ENCODE measurements at regions not wholly inside any gene's neighbourhood (a gene's known extent, or its start where the extent isn't known, plus 50 kb on each side); places are given as distances from the start of the nearest gene placed in this dataset.

DNA sequence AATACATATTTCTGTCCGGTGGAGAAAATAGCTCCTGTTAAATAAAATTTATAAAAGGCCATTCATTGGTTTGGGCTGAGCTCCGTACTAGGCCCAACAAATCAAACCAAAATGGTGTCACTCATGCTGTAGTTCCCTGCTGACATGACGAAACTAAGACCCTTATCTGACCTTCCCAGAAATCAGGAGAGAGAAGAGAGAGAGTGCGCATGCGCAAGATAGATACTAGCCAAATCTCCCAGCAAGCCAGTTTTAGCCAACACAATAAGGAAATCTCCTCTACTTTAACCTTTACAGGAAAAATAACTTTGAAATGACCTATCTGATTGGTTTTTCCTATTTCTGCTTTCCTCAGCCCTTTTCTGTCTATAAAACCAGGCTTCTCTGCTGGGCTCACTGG is 152.7 kb upstream of the RMST start:
- no peak overlapping the region for H3K27ac ChIP-seq (ENCODE audit: insufficient read depth, low read length, poor library complexity, severe bottlenecking)
- H3K4me1 ChIP-seq (ENCODE audit: control insufficient read depth, insufficient read depth, low read length, poor library complexity, severe bottlenecking): no peaks in the 10 kb centered on the region
- H3K36me3 ChIP-seq (ENCODE audit: control insufficient read depth, insufficient read depth, low read length): no peaks in the 10 kb centered on the region
- no peak overlapping the region for H3K4me3 ChIP-seq (ENCODE audit: insufficient read depth, low read depth, low read length, poor library complexity, severe bottlenecking)
- H3K27me3 ChIP-seq (replicated peaks; ENCODE audit: control insufficient read depth, insufficient read depth, low read length, poor library complexity, severe bottlenecking): no peaks in the 10 kb centered on the region
- H3K9me3 ChIP-seq (ENCODE audit: control insufficient read depth, low read length): no peaks in the 10 kb centered on the region
- no peak for DNase-seq

DNA sequence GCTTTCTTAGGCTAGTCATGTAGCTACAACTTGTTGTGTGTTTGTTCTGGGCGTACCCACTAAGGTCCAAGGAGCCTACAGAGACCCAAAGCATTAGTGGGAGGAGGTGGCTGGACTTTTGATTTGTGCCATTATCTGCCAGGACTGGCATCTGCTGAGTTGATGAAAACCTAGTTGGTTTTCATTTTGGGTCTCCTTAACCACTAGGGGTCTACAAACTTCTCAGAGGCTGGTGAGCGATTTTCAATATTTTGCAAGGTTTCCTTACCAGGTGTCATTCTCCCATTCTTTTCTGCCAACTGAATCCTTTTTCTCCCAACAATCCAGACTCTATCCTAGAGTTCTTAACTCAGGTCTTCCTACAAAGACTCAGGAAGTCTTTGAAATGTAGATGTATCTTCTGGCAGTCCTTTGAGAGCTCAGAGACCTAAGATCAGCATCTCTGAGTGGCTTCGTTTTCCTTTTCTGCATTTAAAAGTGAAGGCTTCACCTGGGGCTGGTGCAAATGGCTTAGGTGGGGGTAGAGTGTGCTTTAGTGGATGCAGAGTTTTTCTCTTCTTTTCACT is 150.0 kb upstream of the RMST start:
- no peaks in the 10 kb centered on the region for H3K36me3 ChIP-seq (ENCODE audit: control insufficient read depth, insufficient read depth, low read length)
- no peaks in the 10 kb centered on the region for H3K9me3 ChIP-seq (ENCODE audit: control insufficient read depth, low read length)
- no peak overlapping the region for H3K27ac ChIP-seq (ENCODE audit: insufficient read depth, low read length, poor library complexity, severe bottlenecking)
- DNase-seq: no peak
- no peaks in the 10 kb centered on the region for H3K27me3 ChIP-seq (replicated peaks; ENCODE audit: control insufficient read depth, insufficient read depth, low read length, poor library complexity, severe bottlenecking)
- H3K4me3 ChIP-seq (ENCODE audit: insufficient read depth, low read depth, low read length, poor library complexity, severe bottlenecking): no peak overlapping the region
- H3K4me1 ChIP-seq (ENCODE audit: control insufficient read depth, insufficient read depth, low read length, poor library complexity, severe bottlenecking): no peaks in the 10 kb centered on the region

DNA sequence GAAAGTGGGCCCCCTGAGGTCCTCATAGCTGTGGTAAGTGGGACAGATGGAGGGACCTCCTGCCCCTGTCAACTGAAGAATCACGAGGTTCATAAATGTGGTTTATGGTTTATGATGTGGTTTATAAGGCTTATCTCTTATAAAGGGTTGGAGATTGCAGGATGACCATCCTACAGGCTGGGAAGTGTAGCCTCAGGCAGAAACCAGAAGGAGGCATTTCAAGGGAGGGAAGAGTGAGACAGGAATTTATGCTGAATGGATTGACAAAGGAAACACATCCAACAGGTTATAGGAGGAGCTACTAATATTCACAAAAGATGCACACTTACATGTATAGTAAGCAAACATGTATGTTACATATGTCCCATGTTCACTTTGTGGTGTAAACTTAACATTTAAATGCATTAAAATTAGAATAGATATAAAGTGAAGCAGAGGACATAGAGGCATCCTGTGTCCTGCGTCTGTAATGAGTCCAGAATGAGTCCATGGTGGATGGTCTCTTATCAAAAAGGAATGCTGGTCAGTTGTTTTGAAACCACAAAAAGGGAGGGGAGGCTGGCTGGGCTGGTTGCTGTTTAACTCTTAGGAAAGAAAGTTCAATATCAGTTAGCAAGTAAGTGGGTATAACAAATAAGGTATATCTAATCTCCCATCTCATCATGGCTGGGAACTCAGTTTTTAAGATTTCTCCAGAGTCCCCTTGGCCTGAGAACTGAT is 149.0 kb upstream of the RMST start:
- no peaks in the 10 kb centered on the region for H3K36me3 ChIP-seq (ENCODE audit: control insufficient read depth, insufficient read depth, low read length)
- H3K9me3 ChIP-seq (ENCODE audit: control insufficient read depth, low read length): no peaks in the 10 kb centered on the region
- H3K4me1 ChIP-seq (ENCODE audit: control insufficient read depth, insufficient read depth, low read length, poor library complexity, severe bottlenecking): no peaks in the 10 kb centered on the region
- H3K27ac ChIP-seq (ENCODE audit: insufficient read depth, low read length, poor library complexity, severe bottlenecking): no peak overlapping the region
- no peak overlapping the region for H3K4me3 ChIP-seq (ENCODE audit: insufficient read depth, low read depth, low read length, poor library complexity, severe bottlenecking)
- no peaks in the 10 kb centered on the region for H3K27me3 ChIP-seq (replicated peaks; ENCODE audit: control insufficient read depth, insufficient read depth, low read length, poor library complexity, severe bottlenecking)
- no peak for DNase-seq

DNA sequence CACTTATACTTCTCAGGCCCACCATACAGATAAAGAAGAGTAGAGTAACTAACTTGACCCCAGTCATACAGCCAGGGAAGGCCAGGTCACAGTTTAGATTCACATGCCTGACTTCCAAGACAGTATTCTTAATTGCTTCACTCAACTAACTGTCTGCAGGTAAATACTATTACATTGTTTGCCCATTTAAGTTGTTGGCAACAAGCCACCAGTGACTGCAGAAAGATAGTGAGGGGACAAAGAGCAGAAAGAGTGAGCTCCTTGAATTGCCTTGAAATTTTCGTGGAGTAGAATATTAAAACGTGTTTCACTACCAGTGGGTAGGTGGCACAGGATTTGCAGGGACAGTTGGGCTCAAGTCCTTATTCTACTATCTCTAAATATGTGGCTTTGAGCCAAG is 146.3 kb upstream of the RMST start:
- Histone ChIP-seq H3K4me1 (ENCODE audit: control insufficient read depth, insufficient read depth, low read length, poor library complexity, severe bottlenecking) (no peaks in the 10 kb centered on the region), H3K36me3 (ENCODE audit: control insufficient read depth, insufficient read depth, low read length) (no peaks in the 10 kb centered on the region), H3K9me3 (ENCODE audit: control insufficient read depth, low read length) (no peaks in the 10 kb centered on the region), H3K4me3 (ENCODE audit: insufficient read depth, low read depth, low read length, poor library complexity, severe bottlenecking) (no peak overlapping the region), H3K27me3 (replicated peaks; ENCODE audit: control insufficient read depth, insufficient read depth, low read length, poor library complexity, severe bottlenecking) (no peaks in the 10 kb centered on the region), H3K27ac (ENCODE audit: insufficient read depth, low read length, poor library complexity, severe bottlenecking) (no peak overlapping the region)
- no peak for DNase-seq

DNA sequence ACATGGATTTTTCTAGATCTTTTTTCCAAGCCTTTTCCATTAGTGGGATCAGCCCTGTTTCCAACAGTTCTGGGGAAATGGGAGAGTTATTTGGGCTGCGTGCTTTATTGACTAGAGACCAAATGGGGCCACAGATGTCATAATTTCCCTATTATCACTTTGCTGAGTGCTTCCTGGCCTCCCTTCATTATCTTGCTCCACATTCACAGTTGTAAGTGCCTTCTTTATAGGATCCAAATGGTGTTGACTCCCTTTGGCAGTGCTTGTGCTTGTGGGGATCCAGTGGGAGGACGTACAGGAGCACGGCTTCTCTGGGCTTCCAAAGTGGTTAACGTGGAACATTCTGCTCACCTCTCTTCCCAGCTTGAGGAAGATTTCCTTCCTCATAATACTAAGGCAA is 141.0 kb upstream of the RMST start:
- Histone ChIP-seq H3K4me1 (ENCODE audit: control insufficient read depth, insufficient read depth, low read length, poor library complexity, severe bottlenecking) (no peaks in the 10 kb centered on the region), H3K36me3 (ENCODE audit: control insufficient read depth, insufficient read depth, low read length) (no peaks in the 10 kb centered on the region), H3K27ac (ENCODE audit: insufficient read depth, low read length, poor library complexity, severe bottlenecking) (no peak overlapping the region), H3K4me3 (ENCODE audit: insufficient read depth, low read depth, low read length, poor library complexity, severe bottlenecking) (no peak overlapping the region), H3K27me3 (replicated peaks; ENCODE audit: control insufficient read depth, insufficient read depth, low read length, poor library complexity, severe bottlenecking) (no peaks in the 10 kb centered on the region), H3K9me3 (ENCODE audit: control insufficient read depth, low read length) (no peaks in the 10 kb centered on the region)
- no peak for DNase-seq

DNA sequence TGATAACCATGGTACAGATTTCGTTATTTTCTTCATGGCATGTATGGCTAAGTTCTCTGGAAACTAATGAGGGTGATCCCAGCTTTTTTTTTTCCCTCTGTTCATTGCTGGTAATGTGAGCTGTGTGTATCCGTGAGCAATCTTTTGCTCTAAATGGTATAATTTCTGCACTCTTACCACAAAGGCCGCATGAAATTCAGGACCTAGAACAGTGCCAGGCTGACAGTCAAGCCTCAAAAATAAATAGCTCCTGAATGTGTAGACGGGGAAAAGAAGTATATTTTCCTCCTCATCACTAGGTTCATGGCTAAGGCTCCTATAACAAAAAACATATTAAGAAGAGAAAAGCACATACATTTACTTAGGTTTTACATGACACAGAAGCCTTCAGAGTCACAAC is 140.2 kb upstream of the RMST start:
- no peak overlapping the region for H3K27ac ChIP-seq (ENCODE audit: insufficient read depth, low read length, poor library complexity, severe bottlenecking)

DNA sequence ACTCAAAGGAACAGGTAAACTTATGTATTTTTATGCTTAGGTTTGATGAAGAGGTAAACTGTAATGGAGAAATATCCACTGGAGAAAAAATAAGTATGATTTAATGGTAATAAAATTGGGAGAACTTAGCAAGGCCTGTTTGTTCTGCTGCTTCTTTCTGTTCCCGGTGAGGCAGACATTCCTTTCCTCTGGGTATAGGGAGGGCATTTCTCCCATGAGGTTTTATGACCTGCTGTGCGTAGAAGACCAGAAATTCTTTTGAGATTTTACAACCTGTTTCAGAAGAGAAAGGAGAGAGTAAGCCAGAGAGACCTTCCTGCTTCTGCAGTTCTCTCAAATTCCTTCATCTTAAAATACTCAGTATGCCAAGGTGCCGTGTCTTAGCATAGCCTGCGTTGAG is 139.4 kb upstream of the RMST start:
- no peaks in the 10 kb centered on the region for H3K27me3 ChIP-seq (replicated peaks; ENCODE audit: control insufficient read depth, insufficient read depth, low read length, poor library complexity, severe bottlenecking)
- H3K4me1 ChIP-seq (ENCODE audit: control insufficient read depth, insufficient read depth, low read length, poor library complexity, severe bottlenecking): no peaks in the 10 kb centered on the region
- H3K27ac ChIP-seq (ENCODE audit: insufficient read depth, low read length, poor library complexity, severe bottlenecking): no peak overlapping the region
- no peak for DNase-seq
- no peaks in the 10 kb centered on the region for H3K9me3 ChIP-seq (ENCODE audit: control insufficient read depth, low read length)
- H3K36me3 ChIP-seq (ENCODE audit: control insufficient read depth, insufficient read depth, low read length): no peaks in the 10 kb centered on the region
- H3K4me3 ChIP-seq (ENCODE audit: insufficient read depth, low read depth, low read length, poor library complexity, severe bottlenecking): no peak overlapping the region

More for the DNA sequence above, 140.2 kb upstream of the RMST start:
- Histone ChIP-seq H3K36me3 (ENCODE audit: control insufficient read depth, insufficient read depth, low read length) (no peaks in the 10 kb centered on the region), H3K4me1 (ENCODE audit: control insufficient read depth, insufficient read depth, low read length, poor library complexity, severe bottlenecking) (no peaks in the 10 kb centered on the region), H3K4me3 (ENCODE audit: insufficient read depth, low read depth, low read length, poor library complexity, severe bottlenecking) (no peak overlapping the region), H3K27me3 (replicated peaks; ENCODE audit: control insufficient read depth, insufficient read depth, low read length, poor library complexity, severe bottlenecking) (no peaks in the 10 kb centered on the region), H3K9me3 (ENCODE audit: control insufficient read depth, low read length) (no peaks in the 10 kb centered on the region)
- DNase-seq: no peak

DNA sequence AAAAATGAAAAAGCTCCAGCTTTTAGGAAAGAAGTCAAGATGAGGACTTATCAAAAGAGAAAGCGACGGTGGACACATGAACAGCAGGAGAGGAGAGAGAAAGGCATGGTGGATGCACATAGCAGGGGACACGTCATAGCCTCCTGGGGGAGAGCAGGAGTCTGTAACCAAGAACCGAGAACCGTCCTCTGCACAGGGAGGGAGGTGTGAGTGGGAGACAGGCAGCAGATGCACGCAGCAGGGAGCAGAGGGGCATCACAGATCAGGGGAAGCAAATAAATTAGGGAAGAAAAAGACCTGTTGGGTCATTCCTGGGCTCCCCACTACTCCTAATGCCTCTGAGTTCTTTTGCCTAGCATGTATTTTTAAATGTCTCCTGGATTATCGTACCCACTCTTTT is 138.1 kb upstream of the RMST start:
- Histone ChIP-seq H3K27me3 (replicated peaks; ENCODE audit: control insufficient read depth, insufficient read depth, low read length, poor library complexity, severe bottlenecking) (no peaks in the 10 kb centered on the region), H3K27ac (ENCODE audit: insufficient read depth, low read length, poor library complexity, severe bottlenecking) (no peak overlapping the region), H3K36me3 (ENCODE audit: control insufficient read depth, insufficient read depth, low read length) (no peaks in the 10 kb centered on the region), H3K9me3 (ENCODE audit: control insufficient read depth, low read length) (no peaks in the 10 kb centered on the region), H3K4me3 (ENCODE audit: insufficient read depth, low read depth, low read length, poor library complexity, severe bottlenecking) (no peak overlapping the region), H3K4me1 (ENCODE audit: control insufficient read depth, insufficient read depth, low read length, poor library complexity, severe bottlenecking) (no peaks in the 10 kb centered on the region)
- no peak for DNase-seq

DNA sequence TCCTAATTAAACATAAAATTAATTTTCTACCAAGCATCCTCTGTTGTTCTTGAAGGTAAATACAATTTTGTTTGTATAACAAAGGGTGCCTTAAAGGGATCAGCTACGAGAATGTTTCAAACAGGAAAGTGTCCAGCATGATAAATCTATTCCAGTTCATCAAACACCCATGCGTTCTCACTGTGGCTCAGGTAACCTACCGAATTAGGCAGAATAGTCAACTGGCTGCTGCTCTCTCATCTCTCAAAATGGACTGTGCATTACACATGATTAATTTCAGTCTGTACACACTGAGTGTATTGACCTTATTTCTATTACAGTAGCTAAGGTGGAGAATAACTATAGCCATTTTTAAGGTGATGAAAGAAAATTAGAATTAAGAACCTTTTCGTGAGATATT is 127.5 kb upstream of the RMST start:
- DNase-seq: no peak

DNA sequence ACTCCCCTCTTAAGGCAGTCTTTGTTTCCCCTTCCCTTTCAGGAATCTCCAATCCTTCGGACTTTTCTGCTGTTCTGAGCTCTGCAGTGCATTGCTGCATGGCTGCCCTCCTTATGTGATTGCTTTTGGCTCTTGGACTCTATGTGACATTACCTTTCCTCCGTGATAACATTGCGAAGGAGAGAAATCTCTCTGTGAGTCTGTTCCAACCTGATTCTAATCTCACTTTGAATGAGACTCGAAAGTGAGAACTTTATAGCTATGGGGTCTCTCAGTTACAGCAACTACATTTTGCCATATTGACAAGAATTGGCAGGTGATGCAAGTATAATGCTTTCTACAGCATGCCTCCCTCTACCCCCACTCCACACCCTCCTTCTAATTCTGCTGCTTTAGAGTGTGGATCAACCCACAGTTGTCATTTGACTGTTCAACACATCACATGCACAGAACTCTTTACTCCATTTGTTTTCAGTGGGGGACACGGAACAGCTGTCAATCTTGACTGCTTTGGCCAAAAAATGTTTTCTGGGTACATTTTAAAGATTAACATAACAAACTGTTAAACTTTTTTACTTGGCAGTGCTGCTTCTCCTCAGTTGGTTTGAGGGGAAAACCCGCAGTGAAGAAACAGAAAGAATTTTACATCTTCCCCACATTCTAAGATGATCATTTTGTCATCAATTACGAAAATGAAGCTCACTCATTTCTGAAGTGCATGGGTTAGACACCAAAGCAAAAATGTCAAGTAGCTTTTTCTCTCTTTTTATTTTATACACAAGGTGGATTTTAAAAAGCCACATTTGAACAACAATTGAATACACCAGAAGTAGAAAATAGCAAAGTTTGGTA is 125.5 kb upstream of the RMST start:
- H3K27ac ChIP-seq (ENCODE audit: insufficient read depth, low read length, poor library complexity, severe bottlenecking): no peak overlapping the region
- H3K36me3 ChIP-seq (ENCODE audit: control insufficient read depth, insufficient read depth, low read length): no peaks in the 10 kb centered on the region
- no peak for DNase-seq
- no peak overlapping the region for H3K4me3 ChIP-seq (ENCODE audit: insufficient read depth, low read depth, low read length, poor library complexity, severe bottlenecking)
- no peaks in the 10 kb centered on the region for H3K27me3 ChIP-seq (replicated peaks; ENCODE audit: control insufficient read depth, insufficient read depth, low read length, poor library complexity, severe bottlenecking)
- no peaks in the 10 kb centered on the region for H3K4me1 ChIP-seq (ENCODE audit: control insufficient read depth, insufficient read depth, low read length, poor library complexity, severe bottlenecking)
- H3K9me3 ChIP-seq (ENCODE audit: control insufficient read depth, low read length): no peaks in the 10 kb centered on the region

More for the DNA sequence above, 127.5 kb upstream of the RMST start:
- H3K27ac ChIP-seq (ENCODE audit: insufficient read depth, low read length, poor library complexity, severe bottlenecking): no peak overlapping the region
- H3K4me1 ChIP-seq (ENCODE audit: control insufficient read depth, insufficient read depth, low read length, poor library complexity, severe bottlenecking): no peaks in the 10 kb centered on the region
- no peaks in the 10 kb centered on the region for H3K9me3 ChIP-seq (ENCODE audit: control insufficient read depth, low read length)
- H3K4me3 ChIP-seq (ENCODE audit: insufficient read depth, low read depth, low read length, poor library complexity, severe bottlenecking): no peak overlapping the region
- H3K36me3 ChIP-seq (ENCODE audit: control insufficient read depth, insufficient read depth, low read length): no peaks in the 10 kb centered on the region
- H3K27me3 ChIP-seq (replicated peaks; ENCODE audit: control insufficient read depth, insufficient read depth, low read length, poor library complexity, severe bottlenecking): no peaks in the 10 kb centered on the region

Measured in effector memory CD4-positive, alpha-beta T cell (primary cell).